ENCODE measurements at regions not wholly inside any gene's neighbourhood (a gene's known extent, or its start where the extent isn't known, plus 50 kb on each side); places are given as distances from the start of the nearest gene placed in this dataset.

DNA sequence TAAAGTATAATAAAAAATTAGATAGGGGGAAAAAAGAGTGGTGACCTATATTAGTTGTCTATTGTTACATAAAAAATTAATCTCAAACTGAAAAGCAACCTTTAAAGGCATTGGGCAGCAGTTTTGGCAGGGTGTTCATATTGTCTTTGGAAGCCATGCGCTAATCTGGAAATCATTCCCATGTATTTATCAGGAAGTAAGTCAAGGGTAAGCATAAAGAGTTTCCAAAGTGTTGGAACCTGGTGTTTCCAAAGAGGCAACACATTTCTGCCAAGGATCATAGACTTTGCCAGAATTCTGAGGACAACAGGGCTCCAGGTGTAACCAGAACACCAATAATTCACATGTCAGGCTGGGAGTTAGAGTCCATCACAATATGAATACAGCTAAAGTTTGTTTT lies 55.7 kb upstream of the EGFR start:
- Histone ChIP-seq H3K4me2 (ENCODE audit: low read length) (no peak overlapping the region), H3K4me3 (ENCODE audit: low read length) (no peak overlapping the region), H3K9ac (ENCODE audit: low read length) (no peak overlapping the region), H2AFZ (ENCODE audit: low read depth, low read length) (no peak overlapping the region), H3K27ac (ENCODE audit: low read length) (no peak overlapping the region), H3K36me3 (ENCODE audit: insufficient read depth, low read length) (no peaks in the 10 kb centered on the region), H3K9me3 (ENCODE audit: low read length) (no peaks in the 10 kb centered on the region), H3K79me2 (replicated peaks; ENCODE audit: insufficient read depth, low read length) (no peaks in the 10 kb centered on the region), H4K20me1 (ENCODE audit: insufficient read depth) (no peaks in the 10 kb centered on the region), H3K27me3 (ENCODE audit: insufficient read depth, low read depth, low read length) (no peaks in the 10 kb centered on the region), H3F3A (ENCODE audit: insufficient read depth, low read length, poor library complexity, severe bottlenecking) (no peaks in the 10 kb centered on the region), H3K9me2 (ENCODE audit: insufficient read depth, low read length) (no peaks in the 10 kb centered on the region)
- TF ChIP-seq SMC3 (conservative IDR thresholded peaks at IDR 0.05; ENCODE audit: poor library complexity) = no peak
- TF ChIP-seq POLR2AphosphoS5 (IDR thresholded peaks at IDR 0.05) = no peak
- TF ChIP-seq TAF1 (IDR thresholded peaks at IDR 0.05; ENCODE audit: low read depth) = no peak
- TF ChIP-seq MXI1 (conservative IDR thresholded peaks at IDR 0.05; ENCODE audit: poor library complexity, severe bottlenecking) = no peak
- TF ChIP-seq RAD21 (conservative IDR thresholded peaks at IDR 0.05) = no peak
- TF ChIP-seq EZH2 (IDR thresholded peaks at IDR 0.05; ENCODE audit: borderline replicate concordance, insufficient read depth, low read length, poor library complexity, severe bottlenecking) = no peak
- TF ChIP-seq CTCF (IDR thresholded peaks at IDR 0.05; ENCODE audit: poor library complexity, severe bottlenecking) = no peak
- TF ChIP-seq EP300 (conservative IDR thresholded peaks at IDR 0.05; ENCODE audit: poor library complexity, severe bottlenecking) = no peak
- TF ChIP-seq, protein P1, sequence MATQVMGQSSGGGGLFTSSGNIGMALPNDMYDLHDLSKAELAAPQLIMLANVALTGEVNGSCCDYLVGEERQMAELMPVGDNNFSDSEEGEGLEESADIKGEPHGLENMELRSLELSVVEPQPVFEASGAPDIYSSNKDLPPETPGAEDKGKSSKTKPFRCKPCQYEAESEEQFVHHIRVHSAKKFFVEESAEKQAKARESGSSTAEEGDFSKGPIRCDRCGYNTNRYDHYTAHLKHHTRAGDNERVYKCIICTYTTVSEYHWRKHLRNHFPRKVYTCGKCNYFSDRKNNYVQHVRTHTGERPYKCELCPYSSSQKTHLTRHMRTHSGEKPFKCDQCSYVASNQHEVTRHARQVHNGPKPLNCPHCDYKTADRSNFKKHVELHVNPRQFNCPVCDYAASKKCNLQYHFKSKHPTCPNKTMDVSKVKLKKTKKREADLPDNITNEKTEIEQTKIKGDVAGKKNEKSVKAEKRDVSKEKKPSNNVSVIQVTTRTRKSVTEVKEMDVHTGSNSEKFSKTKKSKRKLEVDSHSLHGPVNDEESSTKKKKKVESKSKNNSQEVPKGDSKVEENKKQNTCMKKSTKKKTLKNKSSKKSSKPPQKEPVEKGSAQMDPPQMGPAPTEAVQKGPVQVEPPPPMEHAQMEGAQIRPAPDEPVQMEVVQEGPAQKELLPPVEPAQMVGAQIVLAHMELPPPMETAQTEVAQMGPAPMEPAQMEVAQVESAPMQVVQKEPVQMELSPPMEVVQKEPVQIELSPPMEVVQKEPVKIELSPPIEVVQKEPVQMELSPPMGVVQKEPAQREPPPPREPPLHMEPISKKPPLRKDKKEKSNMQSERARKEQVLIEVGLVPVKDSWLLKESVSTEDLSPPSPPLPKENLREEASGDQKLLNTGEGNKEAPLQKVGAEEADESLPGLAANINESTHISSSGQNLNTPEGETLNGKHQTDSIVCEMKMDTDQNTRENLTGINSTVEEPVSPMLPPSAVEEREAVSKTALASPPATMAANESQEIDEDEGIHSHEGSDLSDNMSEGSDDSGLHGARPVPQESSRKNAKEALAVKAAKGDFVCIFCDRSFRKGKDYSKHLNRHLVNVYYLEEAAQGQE (IDR thresholded peaks at IDR 0.05; ENCODE audit: borderline replicate concordance) = no peak

- no peaks in the 10 kb centered on the region for H3K27me3 ChIP-seq (ENCODE audit: insufficient read depth, low read depth, low read length)
- TF ChIP-seq POLR2AphosphoS5 (IDR thresholded peaks at IDR 0.05) = no peak
- no peak for TF ChIP-seq EP300 (conservative IDR thresholded peaks at IDR 0.05; ENCODE audit: poor library complexity, severe bottlenecking)
- no peak for TF ChIP-seq TAF1 (IDR thresholded peaks at IDR 0.05; ENCODE audit: low read depth)
- no peak for TF ChIP-seq CTCF (IDR thresholded peaks at IDR 0.05; ENCODE audit: poor library complexity, severe bottlenecking)
- TF ChIP-seq MXI1 (conservative IDR thresholded peaks at IDR 0.05; ENCODE audit: poor library complexity, severe bottlenecking) = no peak
- TF ChIP-seq EZH2 (IDR thresholded peaks at IDR 0.05; ENCODE audit: borderline replicate concordance, insufficient read depth, low read length, poor library complexity, severe bottlenecking) = no peak
- no peak for TF ChIP-seq SMC3 (conservative IDR thresholded peaks at IDR 0.05; ENCODE audit: poor library complexity)
- TF ChIP-seq RAD21 (conservative IDR thresholded peaks at IDR 0.05) = no peak
- TF ChIP-seq, protein P1 (IDR thresholded peaks at IDR 0.05; ENCODE audit: borderline replicate concordance) = no peak
These were observed 54.7 kb upstream of the EGFR start for GRCh38 chr7:54964136-54964535.

More at GRCh38 chr7:54964136-54964535, 54.7 kb upstream of the EGFR start:
- Histone ChIP-seq H3K27ac (ENCODE audit: low read length) (no peak overlapping the region), H4K20me1 (ENCODE audit: insufficient read depth) (no peaks in the 10 kb centered on the region), H3K36me3 (ENCODE audit: insufficient read depth, low read length) (no peaks in the 10 kb centered on the region), H3F3A (ENCODE audit: insufficient read depth, low read length, poor library complexity, severe bottlenecking) (no peaks in the 10 kb centered on the region), H3K79me2 (replicated peaks; ENCODE audit: insufficient read depth, low read length) (no peaks in the 10 kb centered on the region), H3K4me2 (ENCODE audit: low read length) (no peak overlapping the region), H3K9ac (ENCODE audit: low read length) (no peak overlapping the region), H3K4me3 (ENCODE audit: low read length) (no peak overlapping the region), H3K9me3 (ENCODE audit: low read length) (no peaks in the 10 kb centered on the region), H2AFZ (ENCODE audit: low read depth, low read length) (no peak overlapping the region), H3K9me2 (ENCODE audit: insufficient read depth, low read length) (no peaks in the 10 kb centered on the region)
